HG02885 (cell line): ENCODE measurements at regions not wholly inside any gene's neighbourhood (a gene's known extent, or its start where the extent isn't known, plus 50 kb on each side); places are given as distances from the start of the nearest gene placed in this dataset.
"Not testable (repeated sequence)": the region's sequence is repeated elsewhere in the genome, so short reads cannot be mapped to it uniquely, and the experiment has no call there.

Source experiments
- ATAC-seq: cut with Tn5 transposase; IDR thresholded peaks from one replicate; pipeline ENCODE4 v1.9.1; 2021; ENCODE audit warnings: mild to moderate bottlenecking; ENCODE audit not compliant: unreplicated experiment, poor library complexity

DNA sequence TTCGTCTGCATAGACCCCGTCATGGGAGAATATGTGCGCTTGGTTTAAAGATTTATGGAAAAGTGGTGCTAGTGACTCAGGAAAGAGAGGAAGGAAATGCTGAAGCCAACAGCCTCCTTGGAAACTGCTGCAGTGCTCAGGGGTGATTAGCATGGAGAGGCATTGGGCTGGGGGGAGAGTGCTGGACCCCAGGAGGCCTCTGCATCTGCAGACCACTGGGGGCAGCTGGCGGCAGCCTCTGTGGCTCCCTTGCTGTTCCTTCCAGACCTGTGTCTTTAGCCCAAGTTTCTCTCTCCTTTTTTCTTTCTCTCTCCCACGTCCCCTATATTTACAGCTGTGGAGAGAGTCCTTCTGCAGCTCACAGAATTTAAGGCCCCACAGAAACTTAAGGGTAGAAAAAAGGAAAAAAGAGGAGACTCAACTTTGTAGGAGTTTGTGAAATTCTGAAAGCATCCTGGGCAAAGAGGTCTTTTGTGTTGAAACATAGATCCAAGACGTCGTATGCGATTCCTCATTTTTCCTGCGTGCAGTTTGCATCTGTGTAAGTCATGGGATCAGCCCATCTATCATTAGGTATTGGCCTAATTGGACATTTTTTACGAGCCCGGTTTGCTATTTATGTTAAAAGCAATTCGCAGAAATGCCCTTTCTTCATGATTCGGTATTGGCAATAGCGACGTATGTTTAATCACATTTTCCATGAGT, 116.2 kb upstream of the ZNF536 start:
- ATAC-seq, result no peak

DNA sequence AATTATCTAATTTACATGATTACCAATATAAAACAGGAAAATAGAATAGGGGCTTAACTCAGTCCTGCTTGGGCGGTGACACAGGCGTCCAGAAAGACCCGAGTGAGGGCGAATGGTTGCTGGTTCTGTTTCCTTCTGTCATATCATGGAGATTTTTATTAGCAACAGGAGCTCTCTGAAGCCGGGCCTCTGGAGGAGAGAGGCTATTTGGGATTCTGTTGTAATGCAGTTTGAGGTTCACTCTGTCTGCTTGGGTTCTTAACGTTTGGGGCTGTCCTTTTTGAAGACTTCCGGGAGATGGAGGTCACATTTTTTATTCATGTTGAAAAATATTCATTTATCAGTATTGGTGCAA, 115.7 kb upstream of the ZNF536 start:
- ATAC-seq, result no peak

DNA sequence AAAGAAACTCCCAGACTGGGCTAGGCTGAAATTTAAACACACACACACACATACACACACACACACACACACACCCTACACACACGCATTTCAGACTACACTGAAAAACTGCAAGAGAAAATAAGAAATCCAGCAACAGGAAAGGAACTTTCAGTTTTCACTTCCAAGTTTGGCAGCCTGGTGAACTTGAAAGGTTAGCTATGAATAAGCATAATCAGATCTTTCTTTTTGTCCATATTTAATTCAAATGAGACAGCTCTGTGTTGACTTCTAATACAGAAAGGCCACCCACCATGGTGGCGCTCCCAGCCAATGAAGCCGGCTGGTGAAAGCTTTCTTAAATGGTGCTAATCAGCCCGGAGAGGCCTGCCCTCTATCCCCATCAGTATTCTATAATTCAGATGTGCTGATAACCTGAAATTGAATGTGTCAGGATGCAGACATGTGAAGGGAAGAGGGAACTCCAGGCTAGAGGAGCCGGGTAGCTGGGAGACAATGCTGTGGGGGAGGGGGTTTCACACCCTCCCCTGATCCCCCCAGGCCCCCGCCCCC, 108.3 kb upstream of the ZNF536 start:
- no peak for ATAC-seq

DNA sequence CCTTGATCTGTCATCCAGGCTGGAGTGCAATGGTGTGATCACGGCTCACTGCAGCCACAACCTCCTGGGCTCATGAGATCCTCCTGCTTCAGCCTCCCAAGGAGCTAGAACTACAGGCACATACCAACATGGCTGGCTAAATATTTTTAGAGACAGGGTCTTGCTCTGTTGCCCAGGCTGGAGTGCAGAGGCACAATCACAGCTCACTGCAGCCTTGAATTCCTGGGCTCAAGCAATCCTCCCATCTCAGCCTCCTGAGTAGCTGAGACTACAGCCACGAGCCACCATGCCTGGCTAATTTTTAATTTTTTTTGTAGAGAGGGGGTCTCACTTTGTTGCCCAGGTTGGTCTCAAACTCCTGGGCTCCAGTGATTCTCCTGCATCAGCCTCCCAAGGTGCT, 106.3 kb upstream of the ZNF536 start:
- not testable (repeated sequence) for ATAC-seq

DNA sequence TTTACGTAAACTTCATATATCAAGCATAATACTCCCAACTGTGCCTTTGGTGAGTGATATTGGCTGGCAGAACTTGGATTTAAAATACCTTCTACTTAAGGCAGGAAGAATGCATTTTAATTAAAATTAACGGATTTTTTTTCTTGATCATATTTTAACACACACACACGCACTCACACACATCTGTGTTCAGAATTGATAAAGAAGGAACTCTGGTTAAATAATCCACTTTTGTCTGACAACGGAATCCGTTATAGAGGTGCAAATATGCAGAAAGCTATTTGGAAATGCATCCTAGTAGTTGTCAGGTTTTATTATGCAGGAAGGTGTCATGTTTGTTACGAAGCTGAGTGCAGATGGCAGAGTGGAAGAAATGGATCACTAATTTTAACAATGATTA, 105.5 kb upstream of the ZNF536 start:
- no peak for ATAC-seq

DNA sequence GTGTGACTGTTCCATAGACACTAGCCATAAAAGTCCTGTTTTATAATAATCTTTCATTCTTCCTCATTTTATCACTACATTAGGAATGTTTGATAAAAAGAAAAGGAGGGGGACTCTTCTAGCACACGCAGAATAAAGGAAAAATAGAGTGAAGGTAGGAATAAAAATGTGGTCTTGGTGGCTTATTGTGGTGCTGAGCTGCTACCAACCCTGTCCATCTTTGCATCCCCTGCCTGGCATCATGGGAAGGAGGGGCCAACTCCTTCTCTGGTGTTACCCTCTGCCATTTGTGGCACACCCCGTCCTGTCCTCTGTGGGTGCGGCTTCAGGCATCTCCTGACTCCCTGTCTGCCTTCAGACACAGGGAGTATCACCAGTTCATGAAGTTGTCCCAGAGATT, 104.9 kb upstream of the ZNF536 start:
- no peak for ATAC-seq

DNA sequence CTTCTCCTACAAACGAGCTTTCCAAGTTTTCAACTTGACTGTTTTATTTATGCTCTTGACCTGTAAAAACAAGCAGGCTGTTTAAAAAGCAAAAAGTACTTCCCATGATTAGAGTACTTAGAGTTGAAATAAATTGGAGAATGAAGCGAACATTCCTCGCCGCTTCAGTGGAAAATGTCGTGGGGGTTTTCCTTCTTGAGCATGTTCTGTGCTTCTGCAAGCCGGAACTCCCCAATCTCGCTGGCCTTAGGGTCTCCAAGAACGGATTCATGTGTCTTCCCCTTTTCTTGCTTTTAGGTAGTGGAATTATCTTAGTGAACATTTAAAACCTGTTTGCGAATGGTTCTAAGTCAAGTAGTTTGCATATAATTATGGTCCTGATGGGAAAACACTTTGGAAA, 103.6 kb upstream of the ZNF536 start:
- no peak for ATAC-seq

DNA sequence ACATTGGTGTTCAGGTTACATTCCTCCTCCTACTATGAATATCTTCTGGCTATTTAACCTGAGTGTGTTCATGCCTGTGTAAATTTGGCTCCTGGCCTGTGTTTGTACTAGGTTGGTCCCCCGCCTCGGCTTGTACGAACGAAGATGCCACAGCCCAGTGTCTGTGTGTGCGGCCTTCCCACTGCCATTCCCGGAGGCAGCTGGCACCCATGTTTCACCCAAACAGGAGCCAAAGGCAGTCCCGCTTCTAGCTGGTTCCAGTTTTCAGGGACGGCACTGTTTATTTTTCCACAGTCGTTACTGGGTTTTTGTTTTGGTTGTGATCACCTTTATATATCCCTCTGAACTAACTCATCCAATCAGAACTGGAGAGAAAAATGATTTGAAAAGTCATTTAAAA, 102.5 kb upstream of the ZNF536 start:
- no peak for ATAC-seq

DNA sequence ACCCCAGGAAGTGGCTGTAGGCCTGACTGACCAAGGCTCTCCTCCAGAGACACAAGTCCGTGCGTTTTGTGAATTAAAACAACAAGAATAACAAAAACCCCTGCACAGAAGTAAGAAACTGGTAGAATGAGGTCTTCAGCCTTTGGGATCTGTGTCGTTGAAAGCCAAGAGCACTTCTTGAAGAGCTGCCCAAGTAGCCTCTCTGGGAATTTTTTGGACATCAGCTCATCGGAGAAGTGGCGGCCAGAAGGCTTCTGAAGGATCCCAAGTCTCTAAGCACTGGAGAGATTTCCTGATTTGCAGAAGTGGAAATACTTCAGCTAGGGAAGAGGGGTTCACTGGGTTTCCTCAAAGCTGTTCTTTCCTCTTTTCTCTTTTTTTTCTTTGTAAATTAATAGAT, 100.4 kb upstream of the ZNF536 start:
- no peak for ATAC-seq

DNA sequence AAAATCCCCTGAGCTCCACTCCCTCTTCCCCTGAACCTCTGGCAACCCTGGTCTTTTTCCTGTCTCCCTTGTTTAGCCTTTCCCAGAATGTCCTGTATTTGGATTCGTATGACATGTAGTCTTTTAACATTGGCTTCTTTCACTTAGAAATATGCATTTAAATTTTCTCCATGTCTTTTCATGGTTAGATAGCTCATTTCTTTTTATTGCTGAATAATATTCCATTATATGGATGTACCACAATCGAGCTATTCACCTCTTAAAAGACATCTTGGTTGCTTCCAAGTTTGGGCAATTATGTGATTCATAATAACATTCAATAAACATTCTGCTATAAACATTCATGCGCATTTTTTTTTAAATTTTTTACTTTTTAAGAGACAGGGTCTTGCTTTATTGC, 99.6 kb upstream of the ZNF536 start:
- no peak for ATAC-seq

DNA sequence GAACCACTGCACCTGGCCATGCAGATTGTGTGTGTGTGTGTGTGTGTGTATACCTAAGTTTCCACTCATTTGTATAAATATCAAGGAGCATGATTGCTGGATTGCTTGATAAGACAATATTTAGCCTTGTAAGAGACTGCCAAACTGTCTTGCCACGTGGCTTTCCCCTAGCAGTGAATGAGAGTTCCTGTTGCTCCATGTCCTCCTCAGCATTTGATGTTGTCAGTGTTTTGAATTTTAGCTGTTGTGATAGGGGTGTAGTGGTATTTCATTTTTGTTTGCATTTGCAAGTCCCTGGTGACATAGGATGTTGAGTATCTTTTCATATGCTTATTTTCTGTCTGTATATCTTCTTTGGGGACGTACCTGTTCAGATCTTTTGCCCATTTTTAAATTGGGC, 99.0 kb upstream of the ZNF536 start:
- ATAC-seq, result no peak

DNA sequence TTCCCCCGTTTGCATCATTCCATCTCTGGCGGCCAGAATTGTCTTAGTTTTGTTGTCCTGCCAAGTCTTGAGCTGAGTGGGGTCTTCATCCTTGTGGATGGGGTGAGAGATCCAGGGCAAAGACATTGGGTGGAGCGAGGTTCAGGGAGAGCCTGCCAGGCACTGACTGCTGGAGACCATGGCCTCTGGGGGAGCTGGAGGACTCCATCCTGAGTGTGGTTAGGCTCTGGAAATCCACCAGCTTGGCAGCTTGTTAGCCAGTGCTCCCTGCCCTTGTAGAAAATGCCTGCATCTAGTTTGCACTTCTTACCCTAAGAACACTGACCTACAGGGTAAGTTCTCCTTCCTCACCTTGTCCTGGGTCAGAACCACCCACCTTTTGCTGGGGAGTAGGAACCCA, 97.2 kb upstream of the ZNF536 start:
- ATAC-seq, result no peak

DNA sequence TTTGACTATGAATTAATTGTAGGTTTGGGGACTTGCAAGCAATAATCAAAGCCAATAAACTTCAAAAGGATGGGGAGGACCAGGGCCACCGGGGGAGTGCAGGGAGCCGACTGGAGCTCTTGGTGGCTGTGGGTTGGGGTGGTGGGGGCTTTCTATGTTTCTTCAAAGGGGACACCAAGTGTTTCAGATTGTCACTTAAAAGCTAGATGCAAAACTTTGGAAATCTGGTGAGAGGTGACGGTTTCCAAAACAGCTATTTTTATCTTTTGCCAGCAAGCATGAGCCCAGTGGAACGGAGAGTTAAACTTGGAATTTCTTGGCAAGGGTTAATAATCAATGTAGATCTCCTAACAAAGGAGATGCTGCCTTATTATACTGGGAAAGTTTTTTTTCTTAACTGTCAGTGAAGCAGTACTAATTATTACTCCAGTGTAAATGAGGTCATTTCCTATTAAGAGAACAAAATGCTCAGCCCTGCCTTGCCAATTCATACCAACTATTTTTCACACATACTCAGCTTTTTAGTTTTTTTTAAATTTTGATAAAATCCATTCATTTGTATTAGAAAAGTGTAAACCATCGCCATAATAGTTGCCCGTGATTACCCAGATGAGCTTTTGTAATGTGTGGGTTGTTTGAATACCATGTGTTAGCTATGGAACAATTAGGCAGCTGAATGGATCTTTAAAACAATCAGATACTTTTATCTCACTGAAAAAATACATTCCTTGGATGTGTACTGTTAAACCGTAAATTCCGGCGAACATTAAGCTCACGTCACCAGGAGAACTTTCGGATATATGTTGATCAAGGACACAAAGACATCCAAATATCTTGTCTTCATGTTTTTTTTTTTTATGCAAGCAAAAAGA, 95.9 kb upstream of the ZNF536 start:
- no peak for ATAC-seq

DNA sequence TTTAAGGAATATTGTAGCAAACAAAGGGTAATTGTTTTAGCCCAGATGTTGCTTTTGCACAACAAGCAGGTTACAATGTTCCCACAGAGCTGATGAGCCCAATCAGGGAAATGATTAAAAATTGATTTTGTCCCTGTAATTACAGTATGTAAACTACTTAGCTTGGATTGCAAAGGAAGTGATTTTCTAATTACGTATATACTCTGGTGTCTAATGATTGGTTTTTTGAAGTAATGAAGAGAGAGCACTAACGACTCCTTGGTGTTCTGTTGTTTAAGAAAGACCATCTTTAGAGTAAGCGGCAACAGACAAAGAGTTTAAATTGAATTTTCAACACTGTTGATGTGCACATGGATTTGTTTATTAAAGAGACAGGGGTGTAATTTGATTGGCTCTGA, 95.3 kb upstream of the ZNF536 start:
- ATAC-seq, result no peak

DNA sequence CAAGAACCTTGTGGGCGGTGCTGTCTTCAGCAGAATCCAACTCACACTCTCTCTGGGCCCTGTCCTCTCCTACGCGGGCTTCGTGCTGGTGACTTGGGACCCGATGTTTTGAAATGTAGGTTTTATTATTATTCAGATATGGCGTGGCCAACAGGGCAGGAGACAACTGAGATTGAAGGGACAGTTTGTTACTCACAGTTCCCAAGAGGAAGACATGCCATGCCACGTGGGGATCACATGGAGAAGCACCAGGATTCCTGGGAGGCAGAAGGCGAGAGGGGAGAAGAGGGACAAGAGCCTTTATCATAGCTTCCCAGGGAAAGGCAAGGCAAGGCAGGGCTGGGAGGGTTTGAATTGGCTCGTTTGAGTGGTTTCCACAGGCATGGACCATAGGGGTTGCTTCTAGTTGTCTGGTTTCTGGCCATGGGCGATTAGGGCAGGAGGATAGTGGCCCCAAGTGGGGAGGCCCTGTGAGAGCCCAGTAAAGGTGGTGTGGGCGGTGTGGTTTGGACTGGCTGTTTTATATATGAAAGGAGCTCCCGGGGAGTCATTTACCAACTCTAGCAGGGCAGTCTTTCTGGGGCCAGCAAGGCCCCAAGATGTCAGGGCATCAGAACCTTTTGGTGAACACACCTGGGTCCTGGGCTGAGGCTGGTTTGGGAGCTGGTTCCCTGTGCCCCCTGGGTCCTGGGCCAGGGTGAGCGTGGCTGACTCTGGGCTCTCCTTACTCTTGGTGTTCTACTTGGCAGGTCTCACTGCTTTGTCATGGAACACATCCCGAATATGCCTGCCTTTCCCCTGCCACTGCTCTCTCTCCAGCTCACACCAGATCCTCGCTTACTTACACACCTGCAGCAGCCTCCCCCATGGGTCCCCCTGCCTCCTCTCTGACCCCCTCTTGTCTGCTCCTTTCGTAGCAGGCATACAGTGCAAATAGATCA, 94.0 kb upstream of the ZNF536 start:
- ATAC-seq, result no peak

DNA sequence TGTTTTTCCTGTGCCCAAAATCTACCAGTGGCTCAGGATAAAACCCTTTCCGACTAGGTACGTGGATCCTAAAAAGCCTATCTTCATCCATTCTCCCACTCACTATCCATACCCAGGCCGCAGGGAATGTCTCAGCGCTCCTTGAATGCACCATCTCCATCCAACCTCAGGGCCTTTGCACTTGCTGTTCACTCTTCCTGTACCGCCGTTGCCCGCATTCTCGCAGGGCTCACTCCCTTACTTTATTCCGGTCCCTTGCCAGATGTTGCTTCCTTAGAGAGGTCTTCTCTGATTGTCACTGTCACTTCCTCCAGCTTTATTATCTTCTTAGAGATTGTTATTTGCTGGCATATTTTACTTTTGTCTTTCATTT, 93.3 kb upstream of the ZNF536 start:
- ATAC-seq, result no peak

DNA sequence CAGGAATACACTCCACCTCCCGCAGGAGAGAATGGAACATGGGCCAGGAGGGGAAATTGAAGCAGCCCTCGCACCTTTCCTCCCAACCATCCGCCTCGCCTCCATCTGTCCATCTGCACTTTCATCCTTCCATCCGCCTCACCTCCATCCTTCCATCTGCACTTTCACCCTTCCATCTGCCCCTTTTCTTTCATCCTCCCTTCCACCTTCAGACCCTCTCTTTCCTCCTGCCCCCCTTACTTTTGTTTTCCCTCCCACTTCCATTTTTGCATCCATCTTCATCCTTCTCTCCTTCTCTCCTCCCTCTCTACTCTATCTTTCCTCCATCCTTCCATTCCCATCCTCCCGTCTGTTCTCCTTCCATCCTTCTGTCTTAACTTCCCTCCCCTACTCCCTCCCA, 92.2 kb upstream of the ZNF536 start:
- no peak for ATAC-seq

DNA sequence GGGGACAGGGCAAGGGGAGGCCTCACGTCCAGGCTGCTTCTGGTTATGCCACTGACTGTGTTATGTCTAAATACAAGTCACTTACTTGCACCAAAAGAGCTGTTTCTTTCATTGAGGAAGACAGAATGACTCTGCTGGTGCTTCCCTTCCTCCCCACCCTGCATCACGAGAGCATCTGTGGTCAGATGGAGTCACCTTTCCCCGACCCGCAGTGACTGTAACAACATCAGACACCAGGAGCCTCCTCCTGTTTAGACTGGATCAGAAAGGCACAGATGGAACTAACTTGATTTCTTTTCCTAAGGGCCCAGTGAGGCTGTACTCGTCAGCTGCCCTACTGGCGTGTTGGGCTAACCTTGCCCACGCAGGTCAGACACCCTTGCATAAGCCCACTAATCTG, 90.3 kb upstream of the ZNF536 start:
- no peak for ATAC-seq

DNA sequence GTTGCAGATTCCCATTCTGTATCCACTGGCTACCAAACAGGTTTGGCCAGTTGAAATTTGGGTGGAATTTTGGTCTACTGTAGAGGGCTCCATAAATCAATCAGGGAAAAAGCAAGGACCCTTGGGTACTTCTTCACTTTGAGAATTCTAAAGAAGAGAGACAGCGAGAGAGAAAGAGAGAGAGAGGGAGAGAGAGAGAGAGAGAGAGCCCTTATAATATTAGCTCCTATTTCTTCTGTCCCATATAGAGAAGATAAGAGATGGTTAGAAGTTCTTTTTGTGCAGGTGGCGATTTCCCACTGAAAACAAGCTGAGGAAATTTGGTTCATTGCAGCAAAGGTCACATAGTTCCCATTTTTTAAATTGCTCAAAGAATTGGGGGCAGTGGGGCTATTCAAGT, 88.6 kb upstream of the ZNF536 start:
- ATAC-seq, result no peak

DNA sequence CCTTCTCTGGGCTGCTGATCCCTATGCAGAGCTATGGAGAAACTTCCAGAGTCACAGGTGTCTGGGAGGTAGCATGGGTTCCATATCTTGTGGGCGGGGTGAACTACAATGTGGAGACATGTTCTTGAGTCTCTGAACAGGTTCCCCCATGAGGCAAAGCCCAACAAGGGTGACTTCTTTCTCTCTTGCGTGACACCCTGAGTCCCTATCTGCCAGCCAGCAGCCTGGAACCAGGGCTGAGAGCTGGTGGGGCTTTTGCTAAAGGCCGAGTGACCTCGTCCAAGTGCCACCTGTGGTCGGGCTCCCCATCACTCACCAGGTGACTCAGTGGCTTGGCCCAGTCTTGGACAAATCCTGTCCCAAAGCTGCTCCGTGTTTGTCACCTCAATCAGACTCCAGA, 88.0 kb upstream of the ZNF536 start:
- ATAC-seq, result no peak

DNA sequence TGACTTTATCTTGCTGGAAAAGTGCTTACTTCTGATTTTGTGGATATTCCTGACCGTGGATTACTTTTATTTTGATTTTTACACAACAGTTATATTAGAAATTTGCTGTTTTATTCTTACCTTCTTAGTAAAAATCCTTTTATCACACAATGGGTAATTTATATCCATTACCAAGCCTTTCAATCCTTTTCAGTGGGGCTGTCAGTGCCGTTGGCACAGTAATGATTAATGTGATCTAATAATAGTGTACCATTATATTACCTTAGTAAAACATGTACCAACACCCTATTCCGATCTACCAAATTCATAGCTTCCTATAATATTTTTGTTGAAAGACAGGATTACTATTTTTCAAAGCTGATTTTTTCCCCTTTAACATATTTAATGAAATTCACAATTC, 87.3 kb upstream of the ZNF536 start:
- ATAC-seq, result no peak
